SK-N-SH (cell line): ENCODE measurements at regions not wholly inside any gene's neighbourhood (a gene's known extent, or its start where the extent isn't known, plus 50 kb on each side); places are given as distances from the start of the nearest gene placed in this dataset.

Source experiments
- EZH2phosphoT487 ChIP-seq: fragments of 200-600 bp; sonication (generic); IDR thresholded peaks from 2 replicates; pipeline ENCODE4 v1.6.1; 2017; ENCODE audit warnings: low read depth, mixed run types, mild to moderate bottlenecking, antibody characterized with exemption, moderate library complexity, borderline replicate concordance
- GABPA ChIP-seq: IDR thresholded peaks from 2 replicates; pipeline ENCODE4 v1.4.0; 2012; ENCODE audit warnings: low read depth, mild to moderate bottlenecking
- JUND ChIP-seq: IDR thresholded peaks from 2 replicates; pipeline ENCODE4 v1.4.0; 2012
- NRF1 ChIP-seq: IDR thresholded peaks from 2 replicates; pipeline ENCODE4 v1.6.1; 2012; ENCODE audit warnings: low read depth, mild to moderate bottlenecking, low read length
- POLR2AphosphoS5 ChIP-seq: IDR thresholded peaks from 2 replicates; pipeline ENCODE4 v1.6.1; 2012; ENCODE audit warnings: low read depth, low read length
- SMC3 ChIP-seq: IDR thresholded peaks from 2 replicates; pipeline ENCODE4 v1.6.1; 2012; ENCODE audit warnings: low read depth, low read length, improper control_type of control experiment
- YY1 ChIP-seq: IDR thresholded peaks from 2 replicates; pipeline ENCODE4 v1.4.0; 2012; ENCODE audit warnings: low read depth, mild to moderate bottlenecking
- TF ChIP-seq, protein P1 (sequence below): fragments of 200-600 bp; sonication (generic); IDR thresholded peaks from 2 replicates; pipeline ENCODE4 v1.6.1; 2017; ENCODE audit warnings: antibody characterized with exemption, mild to moderate bottlenecking, moderate library complexity
- TF ChIP-seq, protein P2 (sequence below): IDR thresholded peaks from 2 replicates; pipeline ENCODE4 v1.4.0; 2012; ENCODE audit warnings: low read depth

DNA sequence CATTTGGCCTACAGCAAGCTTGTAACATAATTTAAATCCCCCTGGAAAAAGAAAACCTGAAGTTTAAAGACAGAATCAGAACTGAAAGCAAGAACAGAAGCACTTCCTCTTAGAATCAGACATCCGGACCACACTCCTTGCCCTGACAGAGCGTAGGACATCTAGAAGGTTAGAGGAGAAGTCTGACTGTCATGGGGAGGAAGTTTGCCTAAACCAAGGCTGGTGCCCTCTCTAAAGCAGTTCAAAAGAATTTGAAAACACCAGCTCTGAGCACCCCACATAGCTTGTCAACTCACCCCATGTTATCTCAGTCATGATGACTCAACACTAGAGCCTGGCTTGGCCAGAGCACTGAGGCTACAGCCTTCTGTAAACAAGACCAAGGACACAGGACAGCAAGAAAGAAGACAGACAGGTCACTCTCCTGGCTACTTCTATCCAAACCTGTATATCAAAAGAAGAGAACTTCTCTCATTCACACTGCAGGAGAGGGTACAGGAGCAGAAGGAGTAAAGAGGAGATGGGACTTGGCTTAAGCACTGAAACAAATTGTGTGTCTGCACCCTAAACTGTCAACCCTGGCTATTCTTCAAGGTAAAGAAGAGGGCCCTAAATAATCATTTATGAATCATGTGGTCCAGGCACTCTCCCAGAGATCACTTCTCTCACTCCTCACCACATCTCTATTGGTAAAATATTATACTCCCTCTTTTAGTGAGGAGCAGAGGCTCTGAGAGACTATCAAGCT is 198.6 kb downstream of the MEMO1 start:
- no peak for TF ChIP-seq NRF1
- TF ChIP-seq, protein P1, sequence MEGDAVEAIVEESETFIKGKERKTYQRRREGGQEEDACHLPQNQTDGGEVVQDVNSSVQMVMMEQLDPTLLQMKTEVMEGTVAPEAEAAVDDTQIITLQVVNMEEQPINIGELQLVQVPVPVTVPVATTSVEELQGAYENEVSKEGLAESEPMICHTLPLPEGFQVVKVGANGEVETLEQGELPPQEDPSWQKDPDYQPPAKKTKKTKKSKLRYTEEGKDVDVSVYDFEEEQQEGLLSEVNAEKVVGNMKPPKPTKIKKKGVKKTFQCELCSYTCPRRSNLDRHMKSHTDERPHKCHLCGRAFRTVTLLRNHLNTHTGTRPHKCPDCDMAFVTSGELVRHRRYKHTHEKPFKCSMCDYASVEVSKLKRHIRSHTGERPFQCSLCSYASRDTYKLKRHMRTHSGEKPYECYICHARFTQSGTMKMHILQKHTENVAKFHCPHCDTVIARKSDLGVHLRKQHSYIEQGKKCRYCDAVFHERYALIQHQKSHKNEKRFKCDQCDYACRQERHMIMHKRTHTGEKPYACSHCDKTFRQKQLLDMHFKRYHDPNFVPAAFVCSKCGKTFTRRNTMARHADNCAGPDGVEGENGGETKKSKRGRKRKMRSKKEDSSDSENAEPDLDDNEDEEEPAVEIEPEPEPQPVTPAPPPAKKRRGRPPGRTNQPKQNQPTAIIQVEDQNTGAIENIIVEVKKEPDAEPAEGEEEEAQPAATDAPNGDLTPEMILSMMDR = no peak
- TF ChIP-seq, protein P2, sequence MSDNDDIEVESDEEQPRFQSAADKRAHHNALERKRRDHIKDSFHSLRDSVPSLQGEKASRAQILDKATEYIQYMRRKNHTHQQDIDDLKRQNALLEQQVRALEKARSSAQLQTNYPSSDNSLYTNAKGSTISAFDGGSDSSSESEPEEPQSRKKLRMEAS = no peak
- no peak for TF ChIP-seq JUND
- no peak for TF ChIP-seq POLR2AphosphoS5
- TF ChIP-seq EZH2phosphoT487 = no peak
- TF ChIP-seq SMC3 = no peak
- TF ChIP-seq GABPA = no peak
- no peak for TF ChIP-seq YY1
